Erythroblast (primary cell): ENCODE measurements at regions not wholly inside any gene's neighbourhood (a gene's known extent, or its start where the extent isn't known, plus 50 kb on each side); places are given as distances from the start of the nearest gene placed in this dataset.

Experiments
- GATA1 ChIP-seq: IDR thresholded peaks from 2 replicates; pipeline ENCODE4 v1.6.1; 2011; ENCODE audit warnings: low read depth, mild to moderate bottlenecking, control low read depth, low read length, moderate library complexity
- POLR2A ChIP-seq: IDR thresholded peaks from 2 replicates; pipeline ENCODE4 v1.6.1; 2011; ENCODE audit warnings: mild to moderate bottlenecking, low read length

GRCh38 chr12:124194893-124195566 lies 99.9 kb upstream of the RFLNA start:
- TF ChIP-seq POLR2A, result no peak
- no peak for TF ChIP-seq GATA1
